Esophagus muscularis mucosa (tissue), 3 donors: ENCODE measurements at regions not wholly inside any gene's neighbourhood (a gene's known extent, or its start where the extent isn't known, plus 50 kb on each side); places are given as distances from the start of the nearest gene placed in this dataset.

Experiments used
- POLR2A ChIP-seq: fragments of 450-650 bp; IDR thresholded peaks from one replicate; pipeline ENCODE4 v1.6.1; 2017; ENCODE audit warnings: antibody characterized with exemption, moderate library complexity, mild to moderate bottlenecking, low read depth
- TF ChIP-seq, protein P1 (sequence below), 3 experiments: fragments of 200-600 bp in 2 of 3; fragments of 450-650 bp in 1 of 3; sonication (generic) in 2 of 3; IDR thresholded peaks; one replicate each; pipeline ENCODE4 v1.5.1; 2017 to 2019; ENCODE audit warnings: antibody characterized with exemption in 3 of 3, mild to moderate bottlenecking in 2 of 3, moderate library complexity in 1 of 3

DNA sequence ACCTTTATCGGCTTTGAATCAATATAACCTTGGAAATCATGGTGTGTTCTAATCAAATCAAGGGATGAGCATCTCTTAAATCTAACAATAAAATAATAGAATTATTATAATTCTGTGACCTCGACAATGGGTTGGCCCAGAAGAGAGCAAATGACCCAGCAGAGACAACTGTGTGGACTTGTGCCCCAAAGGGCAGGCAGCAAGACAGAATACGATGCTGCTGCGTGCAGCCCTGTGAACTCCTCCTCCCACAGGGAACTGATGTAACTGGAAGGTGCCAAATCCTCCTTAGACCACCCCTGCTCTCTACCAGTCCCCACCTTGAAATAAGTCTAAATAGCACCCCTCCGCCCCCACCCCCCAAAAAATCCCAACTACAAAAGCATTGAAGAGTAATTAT is 50.7 kb upstream of the ACAN start:
- TF ChIP-seq, protein P1, sequence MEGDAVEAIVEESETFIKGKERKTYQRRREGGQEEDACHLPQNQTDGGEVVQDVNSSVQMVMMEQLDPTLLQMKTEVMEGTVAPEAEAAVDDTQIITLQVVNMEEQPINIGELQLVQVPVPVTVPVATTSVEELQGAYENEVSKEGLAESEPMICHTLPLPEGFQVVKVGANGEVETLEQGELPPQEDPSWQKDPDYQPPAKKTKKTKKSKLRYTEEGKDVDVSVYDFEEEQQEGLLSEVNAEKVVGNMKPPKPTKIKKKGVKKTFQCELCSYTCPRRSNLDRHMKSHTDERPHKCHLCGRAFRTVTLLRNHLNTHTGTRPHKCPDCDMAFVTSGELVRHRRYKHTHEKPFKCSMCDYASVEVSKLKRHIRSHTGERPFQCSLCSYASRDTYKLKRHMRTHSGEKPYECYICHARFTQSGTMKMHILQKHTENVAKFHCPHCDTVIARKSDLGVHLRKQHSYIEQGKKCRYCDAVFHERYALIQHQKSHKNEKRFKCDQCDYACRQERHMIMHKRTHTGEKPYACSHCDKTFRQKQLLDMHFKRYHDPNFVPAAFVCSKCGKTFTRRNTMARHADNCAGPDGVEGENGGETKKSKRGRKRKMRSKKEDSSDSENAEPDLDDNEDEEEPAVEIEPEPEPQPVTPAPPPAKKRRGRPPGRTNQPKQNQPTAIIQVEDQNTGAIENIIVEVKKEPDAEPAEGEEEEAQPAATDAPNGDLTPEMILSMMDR (IDR thresholded peaks at IDR 0.05): no peak
- TF ChIP-seq POLR2A: no peak
